Renal cortical epithelial cell (primary cell): ENCODE measurements at regions not wholly inside any gene's neighbourhood (a gene's known extent, or its start where the extent isn't known, plus 50 kb on each side); places are given as distances from the start of the nearest gene placed in this dataset.
"Not testable (repeated sequence)": the region's sequence is repeated elsewhere in the genome, so short reads cannot be mapped to it uniquely, and the experiment has no call there.

Experiments
- DNase-seq: peaks from one replicate; pipeline ENCODE4 v3.0.0-alpha.2; 2011; ENCODE audit warnings: low read depth

DNA sequence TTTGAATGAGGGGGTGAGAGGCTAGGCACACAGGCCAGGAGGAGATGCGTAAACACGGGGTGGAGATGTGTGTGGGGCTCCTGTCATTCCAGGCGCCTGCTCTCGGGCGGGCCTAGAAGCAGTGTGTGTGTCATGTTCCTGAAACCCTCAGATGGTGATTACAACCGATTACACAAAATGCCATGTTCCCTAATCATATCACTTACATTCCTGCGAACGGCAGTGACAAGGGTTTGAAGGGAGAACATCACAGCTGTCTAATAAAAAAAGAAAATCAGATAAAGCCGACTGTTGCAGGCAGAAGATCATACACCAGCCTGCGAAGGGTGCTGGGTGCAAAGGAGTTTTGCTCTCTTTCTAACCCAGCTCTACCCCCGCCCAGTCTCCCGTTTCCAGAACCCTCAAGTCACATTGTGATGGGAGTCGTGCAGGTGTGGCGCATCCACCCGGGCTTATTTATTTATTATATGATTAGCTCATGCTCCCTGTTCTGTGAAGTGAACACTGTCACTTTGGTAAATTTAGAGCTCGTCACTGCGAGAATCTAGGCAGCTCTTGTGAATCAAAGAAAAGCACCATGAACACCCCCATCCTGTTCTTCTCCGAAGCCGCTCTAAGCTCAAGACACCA lies 140.3 kb downstream of the NR2F2 start:
- no peak for DNase-seq

GRCh38 chr15:96472681-96473080 lies 142.2 kb downstream of the NR2F2 start:
- no peak for DNase-seq

DNA sequence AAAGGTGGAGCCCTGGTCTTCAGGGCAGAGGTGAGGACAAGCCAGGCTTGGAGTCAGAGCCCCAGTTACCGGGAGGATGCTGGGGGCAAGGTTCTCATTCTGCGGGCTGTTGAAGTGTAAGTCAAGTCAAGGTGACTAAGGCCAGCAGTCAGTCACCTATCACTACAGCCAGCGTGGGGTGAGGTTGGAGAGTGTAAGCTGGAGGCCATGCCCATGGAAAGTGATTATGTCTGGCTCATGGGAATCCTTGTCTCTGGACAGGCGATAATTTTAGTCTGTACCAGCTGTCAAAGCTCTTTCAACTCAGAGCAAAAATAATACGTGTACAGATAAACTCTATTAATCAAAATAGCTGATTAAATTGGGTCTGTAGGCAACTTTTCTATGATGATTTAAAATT lies 143.1 kb downstream of the NR2F2 start:
- no peak for DNase-seq

GRCh38 chr15:96474231-96474664 lies 143.7 kb downstream of the NR2F2 start:
- no peak for DNase-seq

- DNase-seq, result no peak
These were observed 146.7 kb downstream of the NR2F2 start for GRCh38 chr15:96477227-96477626.

DNA sequence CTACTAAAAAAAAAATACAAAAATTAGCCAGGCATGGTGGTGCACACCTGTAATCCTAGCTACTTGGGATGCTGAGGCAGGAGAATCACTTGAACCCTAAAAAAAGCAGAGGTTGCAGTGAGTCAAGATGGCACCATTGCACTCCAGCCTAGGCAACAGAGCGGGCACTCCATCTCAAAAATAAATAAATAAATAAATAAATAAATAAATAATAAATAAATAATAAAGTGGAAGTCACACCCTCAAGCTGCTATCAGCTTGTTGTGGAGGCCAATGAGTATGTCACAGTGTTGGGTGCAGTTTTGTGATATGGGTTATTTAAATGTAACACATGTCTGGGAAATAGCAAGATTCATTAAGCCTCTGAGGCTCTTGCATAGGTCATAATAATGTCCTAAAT lies 153.9 kb downstream of the NR2F2 start:
- DNase-seq, result not testable (repeated sequence)

DNA sequence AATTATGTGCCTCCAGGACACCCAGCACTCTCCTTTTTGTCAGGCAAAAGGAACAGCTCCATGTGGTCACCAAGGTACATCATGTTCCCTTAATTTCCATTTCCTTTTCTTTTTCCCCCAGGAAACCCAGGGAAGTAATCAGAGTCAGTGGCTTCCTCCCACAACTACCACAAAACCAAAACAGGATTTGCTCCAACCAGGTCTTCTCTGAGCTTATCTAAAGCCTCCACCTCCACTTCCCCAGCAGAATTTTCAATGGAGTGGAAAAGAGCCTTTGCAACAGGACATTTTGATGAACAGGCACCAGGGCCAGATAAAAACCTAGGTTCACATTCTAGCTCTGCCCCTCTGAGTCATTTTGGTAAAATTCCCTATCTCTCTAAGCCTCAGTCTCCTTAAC lies 154.3 kb downstream of the NR2F2 start:
- DNase-seq, result no peak

DNA sequence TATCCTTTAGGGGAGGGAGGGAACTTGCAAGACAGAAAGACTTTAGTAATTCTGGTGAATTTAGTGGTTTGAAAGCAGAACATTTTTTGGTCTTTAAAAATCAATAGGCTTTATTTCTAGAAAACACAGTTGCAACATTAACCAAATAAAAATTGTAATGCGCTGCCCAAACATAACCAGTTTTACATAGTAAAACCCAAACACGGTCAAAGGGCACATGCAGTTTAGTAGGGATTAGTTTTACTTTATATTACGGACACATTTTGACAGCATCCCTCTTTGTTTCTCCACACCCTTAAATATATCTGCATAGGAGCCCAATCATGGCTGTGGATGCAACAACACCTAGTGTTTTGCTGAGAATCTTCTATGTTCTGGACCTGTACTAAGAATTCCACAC lies 156.7 kb downstream of the NR2F2 start:
- no peak for DNase-seq

DNA sequence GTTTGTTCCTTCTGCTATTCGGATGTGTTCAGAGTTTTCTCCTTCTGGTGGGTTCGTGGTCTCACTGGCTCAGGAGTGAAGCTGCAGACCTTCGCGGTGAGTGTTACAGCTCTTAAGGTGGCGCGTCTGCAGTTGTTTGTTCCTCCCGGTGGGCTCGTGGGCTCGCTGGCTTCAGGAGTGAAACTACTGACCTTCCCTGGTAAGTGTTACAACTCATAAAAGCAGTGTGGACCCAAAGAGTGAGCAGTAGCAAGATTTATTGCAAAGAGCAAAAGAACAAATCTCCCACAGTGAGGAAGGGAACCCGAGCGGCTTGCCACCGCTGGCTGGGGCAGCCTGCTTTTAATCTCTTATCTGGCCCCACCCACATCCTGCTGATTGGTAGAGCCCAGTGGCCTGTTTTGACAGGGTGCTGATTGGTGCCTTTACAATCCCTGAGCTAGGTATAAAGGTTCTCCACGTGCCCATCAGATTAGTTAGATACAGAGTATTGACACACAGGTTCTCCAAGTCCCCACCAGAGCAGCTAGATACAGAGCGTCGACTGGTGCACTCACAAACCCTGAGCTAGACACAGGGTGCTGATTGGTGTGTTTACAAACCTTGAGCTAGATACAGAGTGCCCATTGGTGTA lies 160.7 kb downstream of the NR2F2 start:
- DNase-seq, result not testable (repeated sequence)

GRCh38 chr15:96491700-96492644 lies 161.5 kb downstream of the NR2F2 start:
- DNase-seq, result not testable (repeated sequence)

GRCh38 chr15:96494505-96494904 lies 164.0 kb downstream of the NR2F2 start:
- no peak for DNase-seq

GRCh38 chr15:96495386-96495785 lies 164.9 kb downstream of the NR2F2 start:
- DNase-seq, result no peak

GRCh38 chr15:96497951-96498350 lies 167.5 kb downstream of the NR2F2 start:
- DNase-seq, result peak; percentile 78

- no peak for DNase-seq
These were observed 170.0 kb downstream of the NR2F2 start for GRCh38 chr15:96500508-96500907.

DNA sequence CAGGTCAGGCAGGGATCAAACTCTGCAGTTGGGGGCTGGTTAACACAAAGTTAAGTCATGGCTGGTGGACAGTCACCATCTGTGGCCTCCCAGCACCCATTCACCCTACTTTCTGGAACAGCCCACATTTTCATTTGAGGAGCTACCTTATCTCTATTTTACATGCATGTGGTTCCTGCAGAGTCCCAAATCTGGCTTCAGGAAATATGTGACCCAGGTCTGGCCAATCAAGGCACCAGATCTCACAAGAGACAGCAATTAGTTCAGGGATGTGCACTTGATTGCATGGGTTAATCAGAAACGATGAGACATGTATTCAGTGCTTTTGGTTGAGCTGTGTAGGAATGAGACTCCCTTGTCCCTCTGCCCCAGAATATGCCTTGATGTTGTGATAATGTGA lies 170.9 kb downstream of the NR2F2 start:
- DNase-seq, result no peak

DNA sequence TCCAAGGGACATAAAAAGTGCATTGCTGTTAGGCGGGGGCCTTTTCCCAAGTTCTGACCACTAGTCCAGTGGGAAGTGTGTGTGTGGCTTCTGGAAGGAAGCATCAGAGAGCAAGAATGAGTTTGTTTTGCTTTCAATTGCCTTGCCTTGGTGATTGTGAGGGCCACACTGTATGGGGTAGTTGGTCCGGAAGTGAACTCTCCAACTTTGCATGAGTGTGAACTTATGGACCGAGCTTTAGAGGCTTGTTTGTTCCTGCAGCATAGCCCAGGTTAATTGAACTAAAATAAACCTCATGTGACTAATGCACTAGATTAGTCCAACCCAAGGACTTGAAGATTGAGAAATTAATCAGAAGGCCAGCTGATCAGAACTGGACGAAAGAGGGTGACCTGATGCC lies 171.7 kb downstream of the NR2F2 start:
- no peak for DNase-seq

GRCh38 chr15:96503276-96503675 lies 172.8 kb downstream of the NR2F2 start:
- no peak for DNase-seq

GRCh38 chr15:96504371-96504770 lies 173.9 kb downstream of the NR2F2 start:
- no peak for DNase-seq

- DNase-seq, result no peak
These were observed 174.5 kb downstream of the NR2F2 start for GRCh38 chr15:96505014-96505413.

- no peak for DNase-seq
These were observed 184.2 kb downstream of the NR2F2 start for GRCh38 chr15:96514607-96515285.

DNA sequence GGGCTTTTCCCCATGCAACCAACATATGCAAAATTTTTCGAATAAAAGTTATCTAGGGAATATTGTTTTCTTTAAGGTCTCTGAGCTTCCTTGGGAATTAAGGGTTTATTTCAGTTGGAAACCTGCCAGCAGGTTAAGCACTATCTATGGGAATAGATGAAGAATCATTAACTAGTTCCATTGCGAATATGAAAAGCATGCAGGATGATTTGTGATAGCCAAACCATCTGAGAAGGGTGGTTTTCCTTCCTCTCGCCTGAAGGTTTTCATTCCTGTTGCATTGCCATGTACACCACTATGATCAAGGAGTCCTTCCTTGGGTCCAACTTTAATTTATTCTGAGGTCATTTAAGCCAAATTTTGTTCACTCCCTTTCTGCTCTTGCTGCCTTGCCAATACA lies 184.9 kb downstream of the NR2F2 start:
- peak; percentile 15 for DNase-seq

DNA sequence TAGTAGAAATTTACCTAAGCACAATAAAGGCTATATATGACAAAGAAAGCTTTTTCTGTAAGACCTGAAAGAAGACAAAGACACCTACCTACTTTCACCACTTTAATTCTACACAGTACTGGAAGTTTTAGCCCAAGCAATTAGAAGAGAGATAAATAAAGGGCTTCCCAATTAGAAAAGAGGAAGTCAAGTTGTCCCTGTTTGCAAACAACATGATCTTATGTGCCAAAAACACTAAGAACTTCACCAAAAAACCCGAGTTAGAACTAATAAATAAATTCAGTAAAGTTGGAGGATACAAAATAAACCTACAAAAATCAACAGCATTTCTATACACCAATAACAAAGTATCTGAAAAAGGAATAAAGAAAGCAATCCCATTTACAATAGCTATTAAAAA lies 190.9 kb downstream of the NR2F2 start:
- DNase-seq, result no peak
